ENCODE measurements at regions not wholly inside any gene's neighbourhood (a gene's known extent, or its start where the extent isn't known, plus 50 kb on each side); places are given as distances from the start of the nearest gene placed in this dataset.

- no peak for TF ChIP-seq CTCF (IDR thresholded peaks at IDR 0.05; ENCODE audit: poor library complexity)
- no peak for TF ChIP-seq EZH2phosphoT487 (IDR thresholded peaks at IDR 0.05; ENCODE audit: low read depth, severe bottlenecking, unreplicated experiment)
- no peak for TF ChIP-seq EZH2 (IDR thresholded peaks at IDR 0.05; ENCODE audit: borderline replicate concordance)
Observed at GRCh38 chr2:57758686-57759085, 287.9 kb upstream of the VRK2 start.

All from hepatocyte (in vitro differentiated cells).